Effector memory CD8-positive, alpha-beta T cell (primary cell): ENCODE measurements at regions not wholly inside any gene's neighbourhood (a gene's known extent, or its start where the extent isn't known, plus 50 kb on each side); places are given as distances from the start of the nearest gene placed in this dataset.

ENCODE experiments used
- ATAC-seq: fragments of 150-1000 bp; cut with Tn5 transposase; replicated peaks from 2 replicates; pipeline ENCODE4 v1.10.0; 2021; ENCODE audit warnings: mild to moderate bottlenecking, moderate library complexity
- DNase-seq, 3 experiments: peaks; one replicate each; pipeline ENCODE4 v3.0.0; 2021
- H3K27ac Mint-ChIP-seq, 2 donors: one replicate each; pipeline ENCODE4 v1.8.0; 2022; ENCODE audit warnings: mild to moderate bottlenecking in 2 of 2, mixed read lengths in 2 of 2, moderate library complexity in 2 of 2
- H3K27me3 Mint-ChIP-seq, 2 donors: one replicate each; pipeline ENCODE4 v1.8.0; 2022; ENCODE audit warnings: mixed read lengths in 2 of 2
- H3K36me3 Mint-ChIP-seq: one replicate; pipeline ENCODE4 v1.8.0; 2022; ENCODE audit warnings: mild to moderate bottlenecking, moderate library complexity, mixed read lengths; ENCODE audit not compliant: insufficient read depth
- H3K4me1 Mint-ChIP-seq, 2 donors: one replicate each; pipeline ENCODE4 v1.8.0; 2022; ENCODE audit warnings: low read depth in 2 of 2, mixed read lengths in 2 of 2
- H3K4me3 Mint-ChIP-seq, 2 donors: one replicate each; pipeline ENCODE4 v1.8.0; 2022; ENCODE audit warnings: mild to moderate bottlenecking in 2 of 2, mixed read lengths in 2 of 2, moderate library complexity in 2 of 2
- H3K9me3 Mint-ChIP-seq, 2 donors: one replicate each; pipeline ENCODE4 v1.8.0; 2022; ENCODE audit warnings: mixed read lengths in 2 of 2

GRCh38 chr6:102660303-102660702 lies 1266.8 kb downstream of the GRIK2 start:
- ATAC-seq (no peak), DNase-seq (no peak)
- H3K27ac Mint-ChIP-seq: no peak overlapping the region
- no peak overlapping the region for H3K4me3 Mint-ChIP-seq
- H3K36me3 Mint-ChIP-seq: no peaks in the 10 kb centered on the region
- H3K4me1 Mint-ChIP-seq: no peaks in the 10 kb centered on the region
- H3K9me3 Mint-ChIP-seq: peaks cover 5 to 22% of the 10 kb centered on the region in 2 donors
- H3K27me3 Mint-ChIP-seq: no peaks in the 10 kb centered on the region

GRCh38 chr6:102655823-102656222 lies 1262.3 kb downstream of the GRIK2 start:
- no peak overlapping the region for H3K4me3 Mint-ChIP-seq
- H3K9me3 Mint-ChIP-seq: peaks cover 10 to 25% of the 10 kb centered on the region in 2 donors
- no peak overlapping the region for H3K27ac Mint-ChIP-seq
- H3K27me3 Mint-ChIP-seq: no peaks in the 10 kb centered on the region
- H3K4me1 Mint-ChIP-seq: no peaks in the 10 kb centered on the region
- ATAC-seq: no peak
- H3K36me3 Mint-ChIP-seq: no peaks in the 10 kb centered on the region
- DNase-seq: no peak

GRCh38 chr6:102641426-102641825 lies 1247.9 kb downstream of the GRIK2 start:
- no peak overlapping the region for H3K4me3 Mint-ChIP-seq
- peaks cover 0 to 6% of the 10 kb centered on the region in 2 donors for H3K9me3 Mint-ChIP-seq
- ATAC-seq: no peak
- DNase-seq: no peak
- no peaks in the 10 kb centered on the region for H3K4me1 Mint-ChIP-seq
- no peaks in the 10 kb centered on the region for H3K27me3 Mint-ChIP-seq
- no peaks in the 10 kb centered on the region for H3K36me3 Mint-ChIP-seq
- no peak overlapping the region for H3K27ac Mint-ChIP-seq

GRCh38 chr6:102631921-102632320 lies 1238.4 kb downstream of the GRIK2 start:
- no peak overlapping the region for H3K4me3 Mint-ChIP-seq
- no peak overlapping the region for H3K27ac Mint-ChIP-seq
- H3K27me3 Mint-ChIP-seq: no peaks in the 10 kb centered on the region
- no peaks in the 10 kb centered on the region for H3K36me3 Mint-ChIP-seq
- peaks cover 4 to 8% of the 10 kb centered on the region in 2 donors for H3K9me3 Mint-ChIP-seq
- no peaks in the 10 kb centered on the region for H3K4me1 Mint-ChIP-seq
- ATAC-seq: no peak
- no peak for DNase-seq

- no peaks in the 10 kb centered on the region for H3K36me3 Mint-ChIP-seq
- no peaks in the 10 kb centered on the region for H3K4me1 Mint-ChIP-seq
- DNase-seq (no peak), ATAC-seq (no peak)
- H3K27ac Mint-ChIP-seq: no peak overlapping the region
- H3K27me3 Mint-ChIP-seq: no peaks in the 10 kb centered on the region
- H3K9me3 Mint-ChIP-seq: peaks cover 5% of the 10 kb centered on the region in 2 donors
- no peak overlapping the region for H3K4me3 Mint-ChIP-seq
These were observed 1229.7 kb downstream of the GRIK2 start for GRCh38 chr6:102623201-102623600.

- no peak overlapping the region for H3K4me3 Mint-ChIP-seq
- H3K36me3 Mint-ChIP-seq: no peaks in the 10 kb centered on the region
- ATAC-seq (no peak), DNase-seq (no peak)
- H3K27me3 Mint-ChIP-seq: no peaks in the 10 kb centered on the region
- H3K9me3 Mint-ChIP-seq: peaks cover 0 to 3% of the 10 kb centered on the region in 2 donors
- no peaks in the 10 kb centered on the region for H3K4me1 Mint-ChIP-seq
- H3K27ac Mint-ChIP-seq: no peak overlapping the region
These were observed 1226.1 kb downstream of the GRIK2 start for GRCh38 chr6:102619585-102619984.

- ATAC-seq (no peak), DNase-seq (no peak)
- Mint-ChIP-seq H3K9me3 (no peaks in the 10 kb centered on the region), H3K4me3 (no peak overlapping the region), H3K27ac (no peak overlapping the region), H3K4me1 (no peaks in the 10 kb centered on the region), H3K36me3 (no peaks in the 10 kb centered on the region), H3K27me3 (no peaks in the 10 kb centered on the region)
These were observed 1189.1 kb downstream of the GRIK2 start for GRCh38 chr6:102582569-102582968.

GRCh38 chr6:102581378-102582124 lies 1188.0 kb downstream of the GRIK2 start:
- Mint-ChIP-seq H3K36me3 (no peaks in the 10 kb centered on the region), H3K9me3 (no peaks in the 10 kb centered on the region), H3K27me3 (no peaks in the 10 kb centered on the region), H3K4me3 (no peak overlapping the region), H3K27ac (no peak overlapping the region), H3K4me1 (no peaks in the 10 kb centered on the region)
- DNase-seq (no peak), ATAC-seq (no peak)

- no peaks in the 10 kb centered on the region for H3K36me3 Mint-ChIP-seq
- no peak overlapping the region for H3K4me3 Mint-ChIP-seq
- no peak overlapping the region for H3K27ac Mint-ChIP-seq
- no peak for ATAC-seq
- no peaks in the 10 kb centered on the region for H3K4me1 Mint-ChIP-seq
- DNase-seq: no peak
- peaks cover 0 to 8% of the 10 kb centered on the region in 2 donors for H3K9me3 Mint-ChIP-seq
- no peaks in the 10 kb centered on the region for H3K27me3 Mint-ChIP-seq
These were observed 1177.9 kb downstream of the GRIK2 start for GRCh38 chr6:102571236-102571908.

GRCh38 chr6:102562713-102563112 lies 1169.2 kb downstream of the GRIK2 start:
- no peak overlapping the region for H3K4me3 Mint-ChIP-seq
- DNase-seq: no peak

GRCh38 chr6:102553214-102553613 lies 1159.7 kb downstream of the GRIK2 start:
- Mint-ChIP-seq H3K9me3 (peaks cover 0 to 4% of the 10 kb centered on the region in 2 donors), H3K4me1 (no peaks in the 10 kb centered on the region), H3K27ac (no peak overlapping the region), H3K36me3 (no peaks in the 10 kb centered on the region), H3K27me3 (no peaks in the 10 kb centered on the region), H3K4me3 (no peak overlapping the region)
- ATAC-seq (no peak), DNase-seq (no peak)

More at GRCh38 chr6:102562713-102563112, 1169.2 kb downstream of the GRIK2 start:
- peaks cover 0 to 3% of the 10 kb centered on the region in 2 donors for H3K9me3 Mint-ChIP-seq
- H3K27me3 Mint-ChIP-seq: no peaks in the 10 kb centered on the region
- no peaks in the 10 kb centered on the region for H3K36me3 Mint-ChIP-seq
- ATAC-seq: no peak
- no peaks in the 10 kb centered on the region for H3K4me1 Mint-ChIP-seq
- H3K27ac Mint-ChIP-seq: no peak overlapping the region

GRCh38 chr6:102549221-102549874 lies 1155.8 kb downstream of the GRIK2 start:
- Mint-ChIP-seq H3K9me3 (peaks cover 0 to 3% of the 10 kb centered on the region in 2 donors), H3K4me3 (no peak overlapping the region), H3K4me1 (no peaks in the 10 kb centered on the region), H3K27ac (no peak overlapping the region), H3K36me3 (no peaks in the 10 kb centered on the region), H3K27me3 (no peaks in the 10 kb centered on the region)
- ATAC-seq (no peak), DNase-seq (no peak)

GRCh38 chr6:102525336-102525735 lies 1131.8 kb downstream of the GRIK2 start:
- H3K27ac Mint-ChIP-seq: no peak overlapping the region
- no peak for ATAC-seq
- no peak for DNase-seq
- peaks cover 0 to 4% of the 10 kb centered on the region in 2 donors for H3K9me3 Mint-ChIP-seq
- H3K27me3 Mint-ChIP-seq: no peaks in the 10 kb centered on the region
- H3K36me3 Mint-ChIP-seq: no peaks in the 10 kb centered on the region
- H3K4me3 Mint-ChIP-seq: no peak overlapping the region
- no peaks in the 10 kb centered on the region for H3K4me1 Mint-ChIP-seq

- ATAC-seq (no peak), DNase-seq (no peak)
- Mint-ChIP-seq H3K36me3 (no peaks in the 10 kb centered on the region), H3K9me3 (peaks cover 0 to 1% of the 10 kb centered on the region in 2 donors), H3K4me3 (no peak overlapping the region), H3K27ac (no peak overlapping the region), H3K27me3 (no peaks in the 10 kb centered on the region), H3K4me1 (no peaks in the 10 kb centered on the region)
These were observed 1127.5 kb downstream of the GRIK2 start for GRCh38 chr6:102520966-102521365.
